CD4-positive, alpha-beta T cell (primary cell): ENCODE measurements at regions not wholly inside any gene's neighbourhood (a gene's known extent, or its start where the extent isn't known, plus 50 kb on each side); places are given as distances from the start of the nearest gene placed in this dataset.

Source experiments
- ATAC-seq: fragments of 200-7000 bp; cut with Tn5 transposase; one replicate; pipeline ENCODE4 v1.10.0; 2022; ENCODE audit warnings: mild to moderate bottlenecking; ENCODE audit not compliant: poor library complexity
- CTCF ChIA-PET: fragments of 350-600 bp; sonication (Branson Sonifier 250); formaldehyde crosslinking; loops from one replicate; lab custom pipeline; 2021; ENCODE audit warnings: antibody characterized with exemption, inconsistent platforms; lab: Charles Lee
- POLR2A ChIA-PET: fragments of 350-600 bp; sonication (Branson Sonifier 250); formaldehyde crosslinking; loops from one replicate; lab custom pipeline; 2021; ENCODE audit warnings: antibody characterized with exemption, inconsistent platforms; lab: Charles Lee
- DNase-seq, 14 experiments: peaks; one replicate each; pipeline ENCODE4 v3.0.0-alpha.2; 2013 to 2020; ENCODE audit warnings: mixed read lengths in 2 of 14
- H3K27ac ChIP-seq, 2 donors: one replicate each; pipeline versions ENCODE4 v1.5.1 to v1.7.0; 2013; ENCODE audit warnings: low read length in 2 of 2, low read depth in 1 of 2, mild to moderate bottlenecking in 1 of 2
- H3K27me3 ChIP-seq, 2 experiments: 1 replicate in 1 of 2; 2 replicates in 1 of 2; pipeline versions ENCODE4 v1.6.1 to v1.7.0; 2013; ENCODE audit warnings: low read length in 2 of 2, control low read depth in 1 of 2, mild to moderate bottlenecking in 1 of 2, moderate library complexity in 1 of 2; ENCODE audit not compliant: insufficient read depth in 2 of 2, control insufficient read depth in 1 of 2
- H3K36me3 ChIP-seq: one replicate; pipeline ENCODE4 v1.6.1; 2013; ENCODE audit warnings: low read length, control low read depth; ENCODE audit not compliant: insufficient read depth
- H3K4me1 ChIP-seq: one replicate; pipeline ENCODE4 v1.6.1; 2013; ENCODE audit warnings: low read length, control low read depth; ENCODE audit not compliant: insufficient read depth
- H3K4me3 ChIP-seq: one replicate; pipeline ENCODE4 v1.5.1; 2013; ENCODE audit warnings: mild to moderate bottlenecking, low read length, moderate library complexity
- H3K9me3 ChIP-seq, 2 experiments: 1 replicate in 1 of 2; 2 replicates in 1 of 2; pipeline versions ENCODE4 v1.6.1 to v1.7.0; 2013; ENCODE audit warnings: low read length in 2 of 2, mild to moderate bottlenecking in 2 of 2, control low read depth in 1 of 2, moderate library complexity in 1 of 2; ENCODE audit not compliant: control insufficient read depth in 1 of 2, insufficient read depth in 1 of 2
- H3K27ac Mint-ChIP-seq: one replicate; pipeline ENCODE4 v1.8.0; 2020; ENCODE audit warnings: mixed read lengths
- H3K27me3 Mint-ChIP-seq: one replicate; pipeline ENCODE4 v1.8.0; 2021; ENCODE audit warnings: mixed read lengths
- H3K36me3 Mint-ChIP-seq: one replicate; pipeline ENCODE4 v1.8.0; 2021; ENCODE audit warnings: low read depth, mixed read lengths
- H3K4me1 Mint-ChIP-seq: one replicate; pipeline ENCODE4 v1.8.0; 2021; ENCODE audit warnings: low read depth, mixed read lengths
- H3K4me3 Mint-ChIP-seq: one replicate; pipeline ENCODE4 v1.8.0; 2020; ENCODE audit warnings: mild to moderate bottlenecking, mixed read lengths
- H3K9me3 Mint-ChIP-seq: one replicate; pipeline ENCODE4 v1.8.0; 2020; ENCODE audit warnings: mixed read lengths
- CTCF ChIP-seq: fragments of 200-600 bp; IDR thresholded peaks from one replicate; pipeline ENCODE4 v1.8.0; 2022; ENCODE audit warnings: antibody characterized with exemption, mild to moderate bottlenecking
- intact Hi-C, 2 experiments: fragments of 100-400 bp; cut with DNase I in 1 of 2; cut with micrococcal nuclease in 1 of 2; formaldehyde crosslinking; loops; one replicate each; pipeline versions ENCODE4 v1.15.1 to v1.9.0; 2023 to 2025; cut with DNase I, micrococcal nuclease

- CTCF ChIA-PET, result interaction anchor here (0.7 to 1.4 kb wide), 2 partner anchors 25 to 274 kb away, joined by 3 read pairs; no protein-coding TSS in a partner anchor
- Mint-ChIP-seq H3K36me3 (no peaks in the 10 kb centered on the region), H3K27ac (no peak overlapping the region), H3K4me1 (peaks cover 26% of the 10 kb centered on the region), H3K4me3 (no peak overlapping the region), H3K9me3 (no peaks in the 10 kb centered on the region), H3K27me3 (no peaks in the 10 kb centered on the region)
- DNase-seq (no peak), ATAC-seq (no peak)
- Histone ChIP-seq H3K27ac (no peak overlapping the region), H3K9me3 (no peaks in the 10 kb centered on the region), H3K4me3 (no peak overlapping the region), H3K4me1 (peaks cover 4% of the 10 kb centered on the region), H3K27me3 (no peaks in the 10 kb centered on the region), H3K36me3 (no peaks in the 10 kb centered on the region)
- intact Hi-C loops, result loop anchor here (1.0 to 10.0 kb wide), 4 partner anchors 80 to 387 kb away; partner anchors contain the start of gene KLHL9 (in 1 of the 2)
- POLR2A ChIA-PET, result interaction anchor here (0.5 kb wide), 1 partner anchor 54 kb away, joined by 4 read pairs; no protein-coding TSS in a partner anchor
- no peak for TF ChIP-seq CTCF
These were observed 93.6 kb upstream of the MTAP start for GRCh38 chr9:21708856-21709255.

GRCh38 chr9:21709464-21710058 is 92.9 kb upstream of the MTAP start:
- H3K4me1 ChIP-seq, result peaks cover 4% of the 10 kb centered on the region
- H3K36me3 Mint-ChIP-seq, result no peaks in the 10 kb centered on the region
- no peaks in the 10 kb centered on the region for H3K27me3 ChIP-seq
- ATAC-seq (peak; percentile 72), DNase-seq (peak; percentile 15 to 77 (median 52))
- no peak overlapping the region for H3K4me3 ChIP-seq
- TF ChIP-seq CTCF, result peak; percentile 95
- intact Hi-C loops, result loop anchor here (1.0 to 10.0 kb wide), 4 partner anchors 80 to 387 kb away; partner anchors contain the start of gene KLHL9 (in 1 of the 2)
- CTCF ChIA-PET, result interaction anchor here (0.7 kb wide), 1 partner anchor 24 kb away, joined by 3 read pairs; no protein-coding TSS in a partner anchor
- no peaks in the 10 kb centered on the region for H3K36me3 ChIP-seq
- peaks cover 26% of the 10 kb centered on the region for H3K4me1 Mint-ChIP-seq
- no peaks in the 10 kb centered on the region for H3K9me3 ChIP-seq
- no peak overlapping the region for H3K27ac Mint-ChIP-seq
- POLR2A ChIA-PET, result interaction anchor here (0.5 kb wide), 1 partner anchor 53 kb away, joined by 4 read pairs; no protein-coding TSS in a partner anchor
- H3K4me3 Mint-ChIP-seq, result no peak overlapping the region
- H3K27ac ChIP-seq, result no peak overlapping the region
- no peaks in the 10 kb centered on the region for H3K27me3 Mint-ChIP-seq
- no peaks in the 10 kb centered on the region for H3K9me3 Mint-ChIP-seq

GRCh38 chr9:21710548-21711191 is 91.8 kb upstream of the MTAP start:
- DNase-seq, result peak in 2 of 14 experiments; percentile 23 to 32
- intact Hi-C loops, result no loop called here
- ATAC-seq, result peak; percentile 74
- Histone ChIP-seq H3K4me3 (no peak overlapping the region), H3K4me1 (peaks cover 4% of the 10 kb centered on the region), H3K27me3 (no peaks in the 10 kb centered on the region), H3K9me3 (peaks cover 0 to 6% of the 10 kb centered on the region in 2 experiments), H3K27ac (no peak overlapping the region), H3K36me3 (no peaks in the 10 kb centered on the region)
- no peak overlapping the region for H3K27ac Mint-ChIP-seq
- H3K4me3 Mint-ChIP-seq, result no peak overlapping the region
- H3K36me3 Mint-ChIP-seq, result no peaks in the 10 kb centered on the region
- peaks cover 2% of the 10 kb centered on the region for H3K9me3 Mint-ChIP-seq
- peaks cover 26% of the 10 kb centered on the region for H3K4me1 Mint-ChIP-seq
- TF ChIP-seq CTCF, result no peak
- H3K27me3 Mint-ChIP-seq, result no peaks in the 10 kb centered on the region
- POLR2A ChIA-PET, result no interaction called here
- CTCF ChIA-PET, result no interaction called here
